WTC11 (cell line): ENCODE measurements at regions not wholly inside any gene's neighbourhood (a gene's known extent, or its start where the extent isn't known, plus 50 kb on each side); places are given as distances from the start of the nearest gene placed in this dataset.

Experiments
- CTCF ChIP-seq: fragments of 200-600 bp; IDR thresholded peaks from 2 replicates; pipeline ENCODE4 v1.8.0; 2022; ENCODE audit warnings: antibody characterized with exemption
- E2F1 ChIP-seq: sonication (generic); formaldehyde crosslinking; IDR thresholded peaks from 2 replicates; pipeline ENCODE4 v1.8.0; 2022; ENCODE audit warnings: mild to moderate bottlenecking, missing genetic modification reagents
- IRF1 ChIP-seq: sonication (generic); formaldehyde crosslinking; IDR thresholded peaks from 2 replicates; pipeline ENCODE4 v1.8.0; 2023; ENCODE audit warnings: missing genetic modification reagents
- JUN ChIP-seq: sonication (generic); formaldehyde crosslinking; IDR thresholded peaks from 2 replicates; pipeline ENCODE4 v1.8.0; 2023; ENCODE audit warnings: mild to moderate bottlenecking, missing genetic modification reagents
- PRDM15 ChIP-seq: sonication (generic); formaldehyde crosslinking; IDR thresholded peaks from 2 replicates; pipeline ENCODE4 v1.8.0; 2022; ENCODE audit warnings: missing genetic modification reagents
- PREB ChIP-seq: sonication (generic); formaldehyde crosslinking; IDR thresholded peaks from 2 replicates; pipeline ENCODE4 v1.8.1; 2022; ENCODE audit warnings: mild to moderate bottlenecking, missing genetic modification reagents, moderate library complexity, borderline replicate concordance
- TCF7 ChIP-seq: sonication (generic); formaldehyde crosslinking; IDR thresholded peaks from 2 replicates; pipeline ENCODE4 v1.8.0; 2022; ENCODE audit warnings: mild to moderate bottlenecking, low read depth, missing genetic modification reagents, moderate library complexity
- TP53 ChIP-seq: sonication (generic); formaldehyde crosslinking; IDR thresholded peaks from 2 replicates; pipeline ENCODE4 v1.8.1; 2023; ENCODE audit warnings: mild to moderate bottlenecking, missing genetic modification reagents
- USF2 ChIP-seq: sonication (generic); formaldehyde crosslinking; IDR thresholded peaks from 2 replicates; pipeline ENCODE4 v1.8.1; 2023; ENCODE audit warnings: mild to moderate bottlenecking, missing genetic modification reagents, moderate library complexity
- ZNF317 ChIP-seq: sonication (generic); formaldehyde crosslinking; IDR thresholded peaks from 2 replicates; pipeline ENCODE4 v1.8.1; 2023; ENCODE audit warnings: low read depth, mild to moderate bottlenecking, moderate library complexity, missing genetic modification reagents, borderline replicate concordance

GRCh38 chr10:44153918-44154670, 230.8 kb downstream of the CXCL12 start:
- no peak for TF ChIP-seq TCF7 (CRISPR knock-in tag)
- no peak for TF ChIP-seq USF2
- no peak for TF ChIP-seq E2F1 (CRISPR knock-in tag)
- TF ChIP-seq CTCF: no peak
- no peak for TF ChIP-seq JUN (CRISPR knock-in tag)
- TF ChIP-seq PRDM15 (CRISPR knock-in tag): no peak
- TF ChIP-seq ZNF317: no peak
- TF ChIP-seq IRF1 (CRISPR knock-in tag): no peak
- no peak for TF ChIP-seq TP53 (CRISPR knock-in tag)
- TF ChIP-seq PREB (CRISPR knock-in tag): no peak
